ENCODE measurements at regions not wholly inside any gene's neighbourhood (a gene's known extent, or its start where the extent isn't known, plus 50 kb on each side); places are given as distances from the start of the nearest gene placed in this dataset.

DNA sequence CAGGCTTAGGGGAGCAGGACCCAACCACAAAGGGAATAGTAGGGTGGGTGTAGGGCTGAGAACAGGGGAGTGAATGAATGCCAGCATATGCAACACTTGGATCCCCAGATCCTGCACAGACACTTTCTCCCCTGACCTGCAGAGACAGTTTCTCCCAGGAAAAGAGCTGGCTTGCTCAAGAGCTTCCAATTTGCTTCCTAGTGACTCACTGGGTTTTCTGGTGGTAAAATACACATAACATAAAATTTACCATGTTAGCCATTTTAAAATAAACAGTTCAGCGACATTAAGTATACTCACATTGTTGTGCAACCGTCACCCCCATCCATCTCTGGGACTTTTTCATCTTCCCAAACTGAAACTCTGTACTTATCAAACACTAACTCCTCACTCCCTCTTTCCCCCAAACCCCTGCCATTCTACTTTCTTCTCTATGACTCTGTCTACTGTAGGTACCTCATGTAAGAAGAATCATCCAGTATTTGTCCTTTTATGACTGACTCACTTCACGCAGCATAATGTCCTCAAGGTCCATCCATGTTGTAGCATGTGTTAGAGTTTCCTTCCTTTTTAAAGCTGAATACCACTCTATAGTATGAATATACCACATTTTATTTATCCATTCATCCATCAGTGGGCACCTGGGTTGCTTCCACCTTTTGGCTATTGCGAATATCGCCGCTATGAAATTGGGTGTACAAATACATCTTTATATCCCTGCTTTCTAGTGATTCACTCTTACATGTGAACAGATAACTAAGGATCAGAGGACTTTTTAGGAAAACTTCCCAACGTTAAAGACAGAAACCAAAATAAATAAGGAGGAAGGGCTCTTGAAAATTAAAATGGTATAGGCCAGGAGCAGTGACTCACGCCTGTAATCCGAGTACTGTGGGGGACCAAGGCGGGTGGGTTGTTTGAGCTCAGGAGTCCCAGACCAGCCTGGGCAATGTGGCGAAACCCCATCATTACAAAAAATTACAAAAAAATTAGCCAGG lies 95.6 kb upstream of the TJP1 start:
- peak overlapping the region; percentile 59 for H2AFZ ChIP-seq (ENCODE audit: low read length, unreplicated experiment)
- H3K27me3 ChIP-seq (ENCODE audit: insufficient read depth, low read length), result no peaks in the 10 kb centered on the region
- peaks cover 37% of the 10 kb centered on the region for H3K4me1 ChIP-seq (ENCODE audit: control insufficient read depth, insufficient read depth, low read length, unreplicated experiment)
- H3K4me3 ChIP-seq (ENCODE audit: low read depth, low read length), result no peak overlapping the region
- H3K36me3 ChIP-seq (ENCODE audit: insufficient read depth, low read length), result no peaks in the 10 kb centered on the region
- no peaks in the 10 kb centered on the region for H3K79me2 ChIP-seq (ENCODE audit: control insufficient read depth, insufficient read depth, low read length, unreplicated experiment)
- peak overlapping the region; percentile 28 for H3K27ac ChIP-seq (ENCODE audit: low read depth, low read length)

DNA sequence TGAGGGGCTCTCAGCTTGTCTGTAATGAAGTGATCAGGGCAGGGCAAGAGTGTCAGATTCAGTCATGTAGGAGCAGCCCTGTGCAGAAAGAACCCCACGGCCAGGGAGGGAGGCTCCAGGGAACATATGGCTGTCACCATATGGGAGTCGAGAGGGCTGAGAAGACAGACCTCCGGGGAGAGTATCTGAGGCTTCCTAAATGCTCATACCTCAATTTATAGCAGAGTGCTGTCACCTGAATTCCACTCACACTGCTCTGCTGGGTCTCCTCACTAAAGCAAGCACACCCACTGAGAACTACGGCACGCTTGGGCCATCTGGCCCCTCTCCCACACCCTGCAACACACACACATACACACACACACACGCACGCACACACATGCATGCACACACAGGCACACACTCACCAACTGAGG lies 92.3 kb upstream of the TJP1 start:
- no peaks in the 10 kb centered on the region for H3K27me3 ChIP-seq (ENCODE audit: insufficient read depth, low read length)
- H3K79me2 ChIP-seq (ENCODE audit: control insufficient read depth, insufficient read depth, low read length, unreplicated experiment), result no peaks in the 10 kb centered on the region
- H3K4me3 ChIP-seq (ENCODE audit: low read depth, low read length), result no peak overlapping the region
- H3K36me3 ChIP-seq (ENCODE audit: insufficient read depth, low read length), result no peaks in the 10 kb centered on the region
- H2AFZ ChIP-seq (ENCODE audit: low read length, unreplicated experiment), result no peak overlapping the region
- H3K4me1 ChIP-seq (ENCODE audit: control insufficient read depth, insufficient read depth, low read length, unreplicated experiment), result peaks cover 32% of the 10 kb centered on the region
- no peak overlapping the region for H3K27ac ChIP-seq (ENCODE audit: low read depth, low read length)

DNA sequence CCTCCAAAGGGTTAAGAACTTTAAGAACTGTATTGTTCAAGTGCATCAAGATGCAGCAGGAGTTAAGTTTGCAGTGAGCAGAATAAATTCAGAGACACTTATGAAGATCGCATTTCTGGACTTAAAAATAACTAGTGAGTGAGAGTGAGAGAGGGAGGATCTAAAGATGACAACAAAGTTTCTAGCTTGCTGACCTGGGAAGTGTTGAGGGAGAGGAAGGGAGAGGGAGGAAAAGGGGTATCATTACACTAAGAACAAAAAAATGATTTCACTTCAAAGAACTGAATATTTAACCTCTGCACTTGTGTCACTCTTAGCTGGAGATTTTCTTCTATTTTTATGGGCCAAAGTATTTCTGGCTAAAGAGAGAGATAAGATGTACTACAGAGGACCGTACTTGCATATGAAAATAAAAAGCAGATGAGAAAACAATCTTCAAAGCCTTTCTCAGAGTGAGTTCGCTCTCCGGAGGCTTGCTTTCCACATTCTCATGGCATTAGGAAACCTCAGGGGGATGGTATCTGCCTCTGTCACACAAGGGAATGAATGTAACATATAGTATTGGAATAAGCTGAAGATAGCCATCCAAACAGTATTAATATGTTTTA lies 91.4 kb upstream of the TJP1 start:
- peak overlapping the region; percentile 86 for H2AFZ ChIP-seq (ENCODE audit: low read length, unreplicated experiment)
- H3K36me3 ChIP-seq (ENCODE audit: insufficient read depth, low read length), result no peaks in the 10 kb centered on the region

DNA sequence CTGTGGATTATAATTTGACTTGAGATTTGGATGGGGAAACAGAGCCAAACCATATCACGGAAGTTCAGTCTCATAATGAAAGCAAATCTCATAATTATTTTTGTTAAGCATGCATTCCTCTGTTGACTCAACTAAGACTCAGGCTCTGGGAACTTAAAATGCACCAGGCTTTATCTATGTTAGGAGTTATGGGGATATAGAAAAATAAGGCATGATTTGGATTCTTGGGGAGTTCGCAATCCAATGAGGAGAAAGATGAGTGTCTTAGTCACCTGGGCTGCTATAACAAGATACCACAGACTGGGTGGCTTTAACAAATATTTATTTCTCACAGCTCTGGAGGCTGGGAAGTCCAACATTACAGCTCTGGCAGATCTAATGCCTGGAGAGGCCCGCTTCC lies 89.4 kb upstream of the TJP1 start:
- no peaks in the 10 kb centered on the region for H3K79me2 ChIP-seq (ENCODE audit: control insufficient read depth, insufficient read depth, low read length, unreplicated experiment)
- H3K4me1 ChIP-seq (ENCODE audit: control insufficient read depth, insufficient read depth, low read length, unreplicated experiment), result peaks cover 16% of the 10 kb centered on the region
- no peak overlapping the region for H2AFZ ChIP-seq (ENCODE audit: low read length, unreplicated experiment)
- H3K27me3 ChIP-seq (ENCODE audit: insufficient read depth, low read length), result no peaks in the 10 kb centered on the region
- no peaks in the 10 kb centered on the region for H3K36me3 ChIP-seq (ENCODE audit: insufficient read depth, low read length)
- H3K27ac ChIP-seq (ENCODE audit: low read depth, low read length), result no peak overlapping the region
- no peak overlapping the region for H3K4me3 ChIP-seq (ENCODE audit: low read depth, low read length)

More for the DNA sequence above, 91.4 kb upstream of the TJP1 start:
- H3K4me3 ChIP-seq (ENCODE audit: low read depth, low read length), result peak overlapping the region; percentile 46
- no peaks in the 10 kb centered on the region for H3K27me3 ChIP-seq (ENCODE audit: insufficient read depth, low read length)
- H3K79me2 ChIP-seq (ENCODE audit: control insufficient read depth, insufficient read depth, low read length, unreplicated experiment), result no peaks in the 10 kb centered on the region
- peak overlapping the region; percentile 3; the same call in 1 of the 2 replicates for H3K27ac ChIP-seq (ENCODE audit: low read depth, low read length)
- peaks cover 32% of the 10 kb centered on the region for H3K4me1 ChIP-seq (ENCODE audit: control insufficient read depth, insufficient read depth, low read length, unreplicated experiment)

DNA sequence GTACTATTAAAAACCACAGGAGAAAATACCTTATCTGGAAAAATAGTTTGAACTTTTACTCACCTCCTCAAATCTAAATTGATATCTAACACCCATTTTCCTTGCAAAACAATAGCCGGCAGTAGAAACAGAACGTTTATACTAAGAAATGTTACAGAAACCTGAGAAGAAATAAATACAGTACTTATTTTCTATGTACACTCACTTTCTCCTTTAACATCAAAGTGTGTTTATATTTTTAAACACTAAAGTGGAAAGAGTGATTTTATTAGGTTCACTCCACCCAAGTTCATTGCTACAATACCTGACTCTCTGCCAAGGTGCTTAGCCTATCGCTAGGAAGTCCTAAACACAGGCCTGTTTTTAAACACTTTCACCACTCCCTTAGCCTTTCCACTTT lies 87.8 kb upstream of the TJP1 start:
- no peaks in the 10 kb centered on the region for H3K79me2 ChIP-seq (ENCODE audit: control insufficient read depth, insufficient read depth, low read length, unreplicated experiment)
- no peaks in the 10 kb centered on the region for H3K27me3 ChIP-seq (ENCODE audit: insufficient read depth, low read length)
- H3K27ac ChIP-seq (ENCODE audit: low read depth, low read length), result no peak overlapping the region
- no peak overlapping the region for H2AFZ ChIP-seq (ENCODE audit: low read length, unreplicated experiment)
- H3K4me3 ChIP-seq (ENCODE audit: low read depth, low read length), result no peak overlapping the region
- peaks cover 16% of the 10 kb centered on the region for H3K4me1 ChIP-seq (ENCODE audit: control insufficient read depth, insufficient read depth, low read length, unreplicated experiment)
- H3K36me3 ChIP-seq (ENCODE audit: insufficient read depth, low read length), result no peaks in the 10 kb centered on the region

DNA sequence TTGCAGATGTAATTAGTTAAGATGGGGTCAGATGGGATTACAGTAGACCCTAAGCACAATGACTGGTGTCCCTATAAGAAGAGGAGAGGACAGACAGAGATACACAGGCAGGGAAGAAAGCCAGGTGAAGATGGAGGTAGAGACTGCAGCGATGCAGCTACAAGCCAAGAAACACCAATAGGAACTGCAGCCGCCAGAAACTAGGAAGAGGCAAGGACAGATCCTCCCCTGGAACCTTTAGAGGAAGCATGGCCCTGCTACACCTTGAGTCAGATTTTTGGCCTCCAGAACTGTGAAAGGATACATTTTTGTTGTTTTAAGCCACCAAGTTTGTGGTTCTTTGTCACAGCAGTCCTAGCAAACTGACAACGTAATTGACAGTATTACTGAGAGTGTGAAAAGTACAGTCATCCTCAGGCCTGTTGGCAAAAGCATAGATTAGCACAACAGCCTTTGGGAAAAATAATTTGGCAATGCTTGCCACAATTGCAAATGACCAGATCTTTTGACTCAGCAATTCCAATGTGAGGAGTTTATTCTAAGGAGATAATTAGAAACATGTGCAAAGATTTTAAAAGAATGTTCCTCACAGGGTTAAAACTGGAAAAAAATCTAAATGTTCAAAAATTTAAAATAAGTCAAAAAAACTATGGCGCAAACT lies 82.6 kb upstream of the TJP1 start:
- H3K27ac ChIP-seq (ENCODE audit: low read depth, low read length), result no peak overlapping the region
- H3K27me3 ChIP-seq (ENCODE audit: insufficient read depth, low read length), result no peaks in the 10 kb centered on the region
- no peaks in the 10 kb centered on the region for H3K4me1 ChIP-seq (ENCODE audit: control insufficient read depth, insufficient read depth, low read length, unreplicated experiment)
- H3K79me2 ChIP-seq (ENCODE audit: control insufficient read depth, insufficient read depth, low read length, unreplicated experiment), result no peaks in the 10 kb centered on the region
- no peak overlapping the region for H2AFZ ChIP-seq (ENCODE audit: low read length, unreplicated experiment)
- H3K36me3 ChIP-seq (ENCODE audit: insufficient read depth, low read length), result no peaks in the 10 kb centered on the region
- no peak overlapping the region for H3K4me3 ChIP-seq (ENCODE audit: low read depth, low read length)

DNA sequence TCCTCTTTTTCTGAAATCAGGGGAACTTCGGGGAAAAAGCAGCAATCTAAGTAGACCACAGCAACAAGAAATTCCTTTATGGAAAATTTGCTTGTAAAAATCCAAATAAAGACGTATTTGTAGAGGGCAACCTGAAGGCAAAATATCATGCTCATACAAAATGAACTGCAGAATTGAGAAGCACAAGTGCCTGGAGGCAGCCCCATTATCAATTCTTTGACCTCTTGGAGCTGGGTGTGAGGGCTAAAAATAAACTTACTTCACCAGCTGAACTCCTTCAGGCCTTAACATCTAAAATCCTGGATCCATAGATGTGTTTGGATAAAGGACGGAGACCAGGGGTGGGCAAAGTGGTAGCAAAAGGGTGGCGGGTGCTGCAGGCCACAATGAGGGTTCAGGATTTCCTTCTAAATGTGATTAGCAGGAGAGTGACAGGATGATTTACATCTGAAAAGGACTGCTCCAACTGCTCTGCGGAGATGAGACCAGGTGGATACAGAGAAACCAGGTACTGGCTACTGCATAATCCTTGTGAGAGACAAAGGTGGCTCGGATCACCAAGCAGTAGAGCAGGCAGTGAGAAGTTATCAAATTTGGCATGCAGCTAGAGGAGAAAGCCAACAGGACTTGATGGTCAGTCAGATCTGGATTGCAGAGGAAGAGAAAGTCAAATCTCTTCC lies 81.7 kb upstream of the TJP1 start:
- no peak overlapping the region for H3K4me3 ChIP-seq (ENCODE audit: low read depth, low read length)
- no peaks in the 10 kb centered on the region for H3K27me3 ChIP-seq (ENCODE audit: insufficient read depth, low read length)
- no peaks in the 10 kb centered on the region for H3K79me2 ChIP-seq (ENCODE audit: control insufficient read depth, insufficient read depth, low read length, unreplicated experiment)
- no peak overlapping the region for H3K27ac ChIP-seq (ENCODE audit: low read depth, low read length)
- H2AFZ ChIP-seq (ENCODE audit: low read length, unreplicated experiment), result no peak overlapping the region
- H3K36me3 ChIP-seq (ENCODE audit: insufficient read depth, low read length), result no peaks in the 10 kb centered on the region
- H3K4me1 ChIP-seq (ENCODE audit: control insufficient read depth, insufficient read depth, low read length, unreplicated experiment), result no peaks in the 10 kb centered on the region

DNA sequence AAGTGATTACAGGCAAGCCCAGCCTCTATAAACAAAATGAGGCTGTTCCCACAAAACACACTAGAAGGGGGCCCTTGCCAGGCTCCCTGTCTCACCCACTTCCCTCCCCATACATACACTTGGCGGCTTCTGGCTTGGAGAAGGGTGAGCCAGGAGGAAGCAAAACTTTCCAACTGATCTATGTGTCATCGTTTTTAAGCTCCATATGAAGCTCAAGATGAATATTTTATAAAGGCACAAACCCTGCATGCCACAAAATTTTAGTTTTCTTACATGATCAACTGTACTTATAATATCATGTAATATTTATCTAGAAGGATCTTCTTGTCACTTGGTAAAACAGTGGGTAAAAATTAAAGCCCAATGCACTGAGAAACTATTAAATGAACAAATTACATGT lies 80.8 kb upstream of the TJP1 start:
- H3K4me3 ChIP-seq (ENCODE audit: low read depth, low read length), result no peak overlapping the region
- no peaks in the 10 kb centered on the region for H3K79me2 ChIP-seq (ENCODE audit: control insufficient read depth, insufficient read depth, low read length, unreplicated experiment)
- no peaks in the 10 kb centered on the region for H3K36me3 ChIP-seq (ENCODE audit: insufficient read depth, low read length)
- H3K27me3 ChIP-seq (ENCODE audit: insufficient read depth, low read length), result no peaks in the 10 kb centered on the region
- no peak overlapping the region for H2AFZ ChIP-seq (ENCODE audit: low read length, unreplicated experiment)
- no peaks in the 10 kb centered on the region for H3K4me1 ChIP-seq (ENCODE audit: control insufficient read depth, insufficient read depth, low read length, unreplicated experiment)
- H3K27ac ChIP-seq (ENCODE audit: low read depth, low read length), result no peak overlapping the region

DNA sequence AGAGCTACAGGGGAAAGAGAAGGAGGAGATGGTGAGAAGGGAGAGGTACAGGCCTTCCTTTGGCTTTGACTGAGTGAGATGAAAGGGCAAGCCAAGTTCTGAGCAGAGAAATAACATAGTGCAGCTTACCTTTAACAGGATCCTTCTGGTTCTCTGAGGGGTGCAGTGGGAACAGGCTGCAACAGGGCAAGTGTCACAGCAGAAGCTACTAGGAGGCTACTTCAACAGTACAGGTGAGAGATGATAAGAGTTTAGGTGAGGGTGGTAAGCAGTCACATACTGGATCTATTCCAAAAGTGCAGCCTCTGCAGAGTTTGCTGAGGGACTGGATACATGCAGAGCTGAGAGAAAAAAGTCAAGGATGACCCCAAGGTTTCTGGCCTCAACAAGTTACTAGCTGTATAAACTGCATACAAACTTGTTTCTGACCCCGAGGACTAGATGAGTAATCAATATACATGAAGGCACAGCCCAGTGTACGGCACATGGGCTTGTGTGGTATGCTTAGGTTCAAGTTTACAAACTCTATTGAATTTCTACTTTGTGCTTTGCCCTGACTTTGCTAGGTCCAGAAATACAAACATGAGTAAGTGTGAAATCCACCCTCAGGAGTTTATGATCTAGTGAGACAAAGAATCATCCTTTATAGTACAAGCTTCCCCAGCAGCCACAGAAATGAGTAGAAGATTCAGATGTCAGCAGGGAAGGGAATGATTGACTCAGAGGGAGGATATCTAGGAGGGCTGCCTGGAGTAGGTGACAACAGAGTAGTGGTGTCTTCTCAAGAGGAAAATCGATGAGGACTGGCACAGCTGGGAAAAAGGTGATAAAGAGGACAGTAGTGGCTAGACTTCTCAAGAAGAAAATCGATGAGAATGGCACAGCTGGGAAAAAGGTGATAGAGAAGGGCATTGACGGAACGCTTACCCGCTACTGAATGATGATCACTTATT lies 78.2 kb upstream of the TJP1 start:
- H2AFZ ChIP-seq (ENCODE audit: low read length, unreplicated experiment), result no peak overlapping the region
- H3K27me3 ChIP-seq (ENCODE audit: insufficient read depth, low read length), result no peaks in the 10 kb centered on the region
- no peaks in the 10 kb centered on the region for H3K4me1 ChIP-seq (ENCODE audit: control insufficient read depth, insufficient read depth, low read length, unreplicated experiment)
- H3K36me3 ChIP-seq (ENCODE audit: insufficient read depth, low read length), result no peaks in the 10 kb centered on the region
- H3K79me2 ChIP-seq (ENCODE audit: control insufficient read depth, insufficient read depth, low read length, unreplicated experiment), result no peaks in the 10 kb centered on the region
- H3K27ac ChIP-seq (ENCODE audit: low read depth, low read length), result no peak overlapping the region
- H3K4me3 ChIP-seq (ENCODE audit: low read depth, low read length), result no peak overlapping the region
